Left lobe of liver (tissue), 2 donors: ENCODE measurements at regions not wholly inside any gene's neighbourhood (a gene's known extent, or its start where the extent isn't known, plus 50 kb on each side); places are given as distances from the start of the nearest gene placed in this dataset.
"Not testable (repeated sequence)": the region's sequence is repeated elsewhere in the genome, so short reads cannot be mapped to it uniquely, and the experiment has no call there.

ENCODE experiments used
- ATAC-seq: fragments of 200-7000 bp; cut with Tn5 transposase; one replicate; pipeline ENCODE4 v1.9.1; 2020; ENCODE audit warnings: mild to moderate bottlenecking, moderate library complexity
- DNase-seq: peaks from one replicate; pipeline ENCODE4 v3.0.0-alpha.2; 2020; ENCODE audit warnings: low spot score
- donor health status: DM: no; HTN: no; CAD: no; lungs with moderate emphysema.
- donor health status: DM: no; HTN: yes; CAD: no.

- DNase-seq (no peak), ATAC-seq (no peak)
These were observed 120.3 kb upstream of the ZBED5 start for GRCh38 chr11:10978198-10978597.

GRCh38 chr11:10975287-10975721 lies 117.5 kb upstream of the ZBED5 start:
- ATAC-seq = no peak
- DNase-seq = no peak

GRCh38 chr11:10973416-10973815 lies 115.6 kb upstream of the ZBED5 start:
- ATAC-seq = no peak
- DNase-seq = no peak

GRCh38 chr11:10970926-10971325 lies 113.1 kb upstream of the ZBED5 start:
- DNase-seq = no peak
- no peak for ATAC-seq

GRCh38 chr11:10969387-10969786 lies 111.5 kb upstream of the ZBED5 start:
- DNase-seq (no peak), ATAC-seq (no peak)

- not testable (repeated sequence) for ATAC-seq, DNase-seq
These were observed 99.0 kb upstream of the ZBED5 start for GRCh38 chr11:10956884-10957283.

DNA sequence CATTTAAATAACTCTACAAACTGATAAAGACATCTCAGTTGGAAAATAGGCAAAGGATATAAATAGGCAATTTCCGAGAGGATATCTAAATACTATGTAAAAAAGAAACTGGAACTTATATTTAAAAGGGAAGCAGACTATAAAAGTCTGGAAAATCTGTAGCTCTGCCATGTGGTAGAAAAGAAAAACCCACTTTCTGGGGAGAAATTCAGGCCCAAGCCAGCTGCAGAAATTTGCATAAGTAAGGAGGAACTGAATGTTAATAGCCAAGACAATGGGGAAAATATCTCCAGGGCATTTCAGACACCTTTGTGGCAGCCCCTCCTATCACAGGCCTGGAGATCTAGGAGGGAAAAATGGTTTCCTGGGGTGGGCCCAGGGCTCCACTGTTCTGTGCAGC lies 97.8 kb upstream of the ZBED5 start:
- DNase-seq (no peak), ATAC-seq (no peak)

DNA sequence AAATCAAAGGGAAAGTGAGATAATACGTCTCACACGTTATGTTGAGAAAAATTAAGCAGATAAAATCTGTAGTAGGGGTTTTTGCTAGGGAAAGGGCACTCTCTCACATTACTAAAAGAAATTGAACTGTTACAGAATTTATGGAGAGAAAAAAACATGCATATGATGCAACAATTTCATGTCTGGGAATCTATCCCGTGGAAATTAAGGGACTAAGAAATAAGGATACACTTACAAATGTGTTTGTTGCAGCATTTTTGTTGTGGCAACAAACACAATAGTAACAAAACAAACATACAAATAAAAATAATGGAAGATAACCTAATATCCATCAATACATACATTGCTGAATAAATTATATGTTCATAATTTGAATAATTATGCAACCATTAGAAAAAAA lies 96.3 kb upstream of the ZBED5 start:
- no peak for DNase-seq
- ATAC-seq = no peak

DNA sequence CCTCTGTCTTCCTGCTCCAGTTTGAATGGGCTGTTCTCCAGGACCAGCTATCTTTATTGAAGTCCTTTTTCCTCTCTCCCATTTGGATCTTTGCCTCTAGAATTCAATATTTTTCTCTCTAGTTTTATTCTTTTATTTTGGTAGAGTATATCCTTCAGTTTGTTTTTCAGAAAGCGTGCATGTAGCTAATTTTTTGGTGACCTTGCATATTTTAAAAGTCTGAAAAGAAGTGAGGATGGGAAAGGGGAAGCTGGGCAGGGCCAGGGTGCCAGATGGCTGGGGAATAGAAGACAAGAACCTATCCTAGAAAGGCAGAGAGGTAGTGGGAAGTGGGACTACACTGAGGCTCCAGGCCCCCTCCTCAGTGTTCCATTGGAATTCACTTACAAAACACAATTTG lies 95.0 kb upstream of the ZBED5 start:
- no peak for DNase-seq

DNA sequence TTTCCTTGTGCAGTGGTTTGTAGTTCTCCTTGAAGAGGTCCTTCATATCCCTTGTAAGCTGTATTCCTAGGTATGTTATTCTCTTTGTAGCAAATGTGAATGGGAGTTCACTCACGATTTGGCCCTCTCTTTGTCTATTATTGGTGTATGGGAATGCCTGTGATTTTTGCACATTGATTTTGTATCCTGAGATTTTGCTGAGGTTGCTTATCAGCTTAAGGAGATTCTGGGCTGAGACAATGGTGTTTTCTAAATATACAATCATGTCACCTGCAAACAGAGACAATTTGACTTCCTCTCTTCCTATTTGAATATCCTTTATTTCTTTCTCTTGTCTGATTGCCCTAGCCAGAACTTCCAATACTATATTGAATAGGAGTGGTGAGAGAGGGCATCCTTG lies 90.1 kb upstream of the ZBED5 start:
- ATAC-seq, DNase-seq: not testable (repeated sequence)

More for the DNA sequence above, 95.0 kb upstream of the ZBED5 start:
- no peak for ATAC-seq

DNA sequence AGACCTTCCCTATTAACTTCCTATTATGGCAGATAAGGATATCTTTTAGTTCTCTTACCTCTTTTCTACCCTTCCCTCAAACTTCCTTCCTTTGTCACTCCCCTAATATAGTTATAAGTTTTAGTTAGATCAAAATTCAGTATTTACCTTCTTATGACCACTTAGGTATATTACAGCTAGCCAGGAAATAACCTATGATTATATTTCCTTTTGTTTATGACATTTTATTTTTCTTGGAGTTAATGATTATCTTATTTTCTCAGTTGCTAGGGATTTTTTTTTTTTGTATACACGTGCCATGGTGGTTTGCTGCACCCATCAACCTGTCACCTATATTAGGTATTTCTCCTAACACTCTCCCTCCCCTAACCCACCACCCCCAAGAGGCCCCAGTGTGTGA lies 88.2 kb upstream of the ZBED5 start:
- no peak for ATAC-seq

GRCh38 chr11:10945196-10945595 lies 87.3 kb upstream of the ZBED5 start:
- ATAC-seq (no peak), DNase-seq (no peak)

More for the DNA sequence above, 88.2 kb upstream of the ZBED5 start:
- no peak for DNase-seq

- DNase-seq (no peak), ATAC-seq (no peak)
These were observed 86.1 kb upstream of the ZBED5 start for GRCh38 chr11:10943968-10944367.

GRCh38 chr11:10942620-10943019 lies 84.8 kb upstream of the ZBED5 start:
- no peak for DNase-seq
- ATAC-seq = no peak

- no peak for DNase-seq
- ATAC-seq = no peak
These were observed 84.0 kb upstream of the ZBED5 start for GRCh38 chr11:10941871-10942270.

GRCh38 chr11:10941414-10941813 lies 83.6 kb upstream of the ZBED5 start:
- ATAC-seq (no peak), DNase-seq (no peak)

DNA sequence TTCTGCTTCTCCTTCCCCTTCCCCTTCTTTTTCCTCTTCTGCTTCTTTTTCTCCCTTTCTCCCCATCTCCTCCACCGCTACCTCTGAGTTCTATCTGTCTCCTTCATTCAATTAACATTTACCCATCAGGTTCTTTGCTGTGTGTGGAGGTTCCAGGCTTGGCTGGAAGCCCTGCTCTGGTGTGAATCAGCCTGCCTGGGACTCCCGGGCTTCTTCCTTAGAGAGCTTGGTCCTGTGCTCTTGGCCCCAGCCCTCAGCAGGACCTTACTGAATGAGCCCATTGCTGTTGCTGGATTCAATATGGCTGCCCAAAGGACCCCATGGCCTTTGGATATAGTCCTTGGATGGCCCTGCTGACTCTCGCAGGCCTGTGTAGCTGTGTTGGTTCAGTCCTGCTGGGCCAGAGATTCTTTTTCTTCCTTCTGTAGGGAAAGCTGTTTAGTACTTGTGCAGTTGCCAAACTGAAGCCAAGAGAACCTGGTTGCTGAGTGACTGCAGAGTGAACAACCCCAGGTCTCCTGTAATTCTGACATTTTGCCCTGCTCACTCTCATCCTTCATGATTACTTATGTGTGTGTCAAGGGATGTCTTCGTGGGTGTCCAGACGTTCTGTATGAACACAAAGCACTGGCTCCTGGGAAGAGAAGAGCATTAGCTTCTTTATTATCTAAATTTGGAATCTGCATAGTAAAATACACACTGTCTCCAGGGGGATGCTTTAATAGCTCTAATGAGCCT lies 81.0 kb upstream of the ZBED5 start:
- ATAC-seq (no peak), DNase-seq (no peak)

GRCh38 chr11:10938231-10938630 lies 80.4 kb upstream of the ZBED5 start:
- DNase-seq (no peak), ATAC-seq (no peak)

DNA sequence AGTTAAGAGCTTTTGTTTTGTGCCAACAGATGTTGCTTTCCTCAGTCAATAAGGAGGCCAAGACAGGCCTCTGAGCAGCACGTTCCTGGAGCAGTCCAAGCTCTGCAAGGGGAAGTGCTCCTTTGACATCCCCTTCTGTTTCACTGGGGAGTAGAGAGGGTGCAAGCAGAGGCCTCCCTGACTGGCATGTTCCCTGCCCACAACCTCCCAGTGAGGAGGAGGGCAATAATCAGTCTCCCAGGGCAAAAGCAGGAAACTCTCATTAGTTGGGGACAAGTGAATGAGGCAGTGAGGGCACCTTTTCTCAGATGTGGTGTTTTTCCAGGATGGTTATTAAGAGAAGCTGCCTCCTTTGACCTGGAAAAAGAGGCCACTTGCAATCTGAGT lies 79.5 kb upstream of the ZBED5 start:
- ATAC-seq (no peak), DNase-seq (no peak)

GRCh38 chr11:10936626-10937384 lies 79.0 kb upstream of the ZBED5 start:
- DNase-seq (no peak), ATAC-seq (no peak)

GRCh38 chr11:10935015-10935559 lies 77.2 kb upstream of the ZBED5 start:
- no peak for DNase-seq
- ATAC-seq = no peak

DNA sequence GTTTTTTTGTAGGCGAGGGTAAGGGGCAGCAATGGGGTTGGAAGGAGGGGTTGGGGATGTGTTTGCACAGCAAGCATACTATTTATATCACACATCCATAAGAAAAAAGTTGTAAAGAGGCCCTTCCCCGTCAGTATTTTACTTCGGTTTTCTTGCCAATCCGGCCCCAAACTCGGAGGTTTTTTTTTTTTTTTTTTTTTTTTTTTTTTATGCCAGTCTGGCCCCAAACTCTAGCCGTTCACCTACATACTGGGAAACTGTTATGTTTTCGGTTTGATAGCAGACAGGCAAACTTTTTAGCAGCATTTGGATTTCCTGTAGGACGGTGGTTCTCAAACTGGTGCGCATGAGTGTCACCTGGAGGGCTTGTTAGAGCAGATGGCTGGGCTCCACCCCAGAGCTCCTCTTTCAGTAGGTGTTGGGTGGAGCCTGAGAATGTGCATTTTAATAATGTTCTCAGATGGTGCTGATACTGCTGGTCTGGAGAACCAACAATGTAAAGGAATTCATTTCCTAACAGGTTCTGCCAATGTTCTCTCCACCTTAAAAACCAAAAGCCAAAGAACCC lies 76.5 kb upstream of the ZBED5 start:
- DNase-seq (no peak), ATAC-seq (no peak)
